Endodermal cell (in vitro differentiated cells): ENCODE measurements at regions not wholly inside any gene's neighbourhood (a gene's known extent, or its start where the extent isn't known, plus 50 kb on each side); places are given as distances from the start of the nearest gene placed in this dataset.

Experiments used
- DNase-seq: peaks from one replicate; pipeline ENCODE4 v3.0.0-alpha.2; 2017
- H3K27ac ChIP-seq: 2 replicates; pipeline ENCODE4 v1.5.1; 2013; ENCODE audit warnings: mild to moderate bottlenecking, low read depth, low read length, moderate library complexity
- H3K27me3 ChIP-seq: 2 replicates; pipeline ENCODE4 v1.6.1; 2013; ENCODE audit warnings: mild to moderate bottlenecking, low read length, moderate library complexity; ENCODE audit not compliant: insufficient read depth, control insufficient read depth, poor library complexity, severe bottlenecking
- H3K36me3 ChIP-seq: 2 replicates; pipeline ENCODE4 v1.7.0; 2013; ENCODE audit warnings: mild to moderate bottlenecking, low read length, moderate library complexity; ENCODE audit not compliant: control insufficient read depth, insufficient read depth
- H3K4me1 ChIP-seq: one replicate; pipeline ENCODE4 v1.7.0; 2013; ENCODE audit warnings: low read length; ENCODE audit not compliant: control insufficient read depth, insufficient read depth
- H3K4me3 ChIP-seq: 2 replicates; pipeline ENCODE4 v1.5.1; 2013; ENCODE audit warnings: mild to moderate bottlenecking, low read length, moderate library complexity
- H3K9ac ChIP-seq: 2 replicates; pipeline ENCODE4 v1.6.1; 2013; ENCODE audit warnings: mild to moderate bottlenecking, low read length, moderate library complexity; ENCODE audit not compliant: poor library complexity, severe bottlenecking; ENCODE audit errors: extremely low read depth
- H3K9me3 ChIP-seq: 2 replicates; pipeline ENCODE4 v1.6.1; 2013; ENCODE audit warnings: mild to moderate bottlenecking, low read length, moderate library complexity; ENCODE audit not compliant: control insufficient read depth
- H3K27ac Mint-ChIP-seq: 2 replicates; pipeline ENCODE4 v1.8.0; 2020; ENCODE audit warnings: mixed read lengths
- H3K27me3 Mint-ChIP-seq: 2 replicates; pipeline ENCODE4 v1.8.0; 2021; ENCODE audit warnings: mild to moderate bottlenecking, mixed read lengths; ENCODE audit not compliant: insufficient read depth
- H3K36me3 Mint-ChIP-seq: 2 replicates; pipeline ENCODE4 v1.8.0; 2020; ENCODE audit warnings: low read depth, mixed read lengths
- H3K4me1 Mint-ChIP-seq: 2 replicates; pipeline ENCODE4 v1.8.0; 2020; ENCODE audit warnings: mixed read lengths
- H3K4me3 Mint-ChIP-seq: 2 replicates; pipeline ENCODE4 v1.8.0; 2020; ENCODE audit warnings: mild to moderate bottlenecking, moderate library complexity, mixed read lengths
- H3K9me3 Mint-ChIP-seq: 2 replicates; pipeline ENCODE4 v1.8.0; 2020; ENCODE audit warnings: mild to moderate bottlenecking, mixed read lengths
- WGBS, 2 experiments: methylation state at CpG; one replicate each; pipeline versions ENCODE4 v1.1.5 to v1.1.7; 2013; ENCODE audit warnings: missing lambda C conversion rate in 2 of 2, mixed read lengths in 1 of 2; ENCODE audit not compliant: insufficient coverage in 1 of 2, insufficient read length in 1 of 2; 5-methylcytosine and 5-hydroxymethylcytosine counted together
- TF ChIP-seq, protein P1 (sequence below): fragments of 200-600 bp; sonication (generic); conservative IDR thresholded peaks from 2 replicates; pipeline ENCODE4 v1.5.0; 2021; ENCODE audit warnings: antibody characterized with exemption, mild to moderate bottlenecking

DNA sequence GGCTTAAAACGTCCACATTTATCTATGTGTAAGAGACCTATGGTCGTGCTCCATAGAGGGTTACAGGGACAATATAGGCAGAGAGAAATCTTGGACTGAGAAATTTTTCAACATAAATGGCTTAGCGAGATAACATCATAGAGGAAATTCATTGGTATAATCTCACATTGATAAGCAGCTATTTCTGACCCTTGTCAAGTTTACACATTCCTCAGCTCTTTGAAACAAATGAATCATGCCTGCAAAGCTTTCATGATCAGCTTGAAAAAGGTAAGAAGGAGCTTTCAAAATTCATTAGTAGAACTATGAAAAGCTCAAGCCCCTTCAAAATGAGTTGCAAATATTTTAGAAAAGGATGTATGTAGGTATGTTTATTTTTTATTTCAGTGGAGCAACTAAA lies 478.8 kb downstream of the NEBL start:
- peak overlapping the region; percentile 19 for H3K4me3 ChIP-seq
- peaks cover 2% of the 10 kb centered on the region for H3K36me3 Mint-ChIP-seq
- H3K9ac ChIP-seq, result no peak overlapping the region
- no peaks in the 10 kb centered on the region for H3K27me3 ChIP-seq
- H3K27ac ChIP-seq, result no peak overlapping the region
- H3K27me3 Mint-ChIP-seq, result no peaks in the 10 kb centered on the region
- 38 to 39% methylated on average over 3 of the region's 3 CpGs for WGBS, 2 experiments
- H3K36me3 ChIP-seq, result no peaks in the 10 kb centered on the region
- H3K4me3 Mint-ChIP-seq, result no peak overlapping the region
- no peaks in the 10 kb centered on the region for H3K9me3 ChIP-seq
- H3K4me1 ChIP-seq, result no peaks in the 10 kb centered on the region
- H3K9me3 Mint-ChIP-seq, result peaks cover 16% of the 10 kb centered on the region
- H3K27ac Mint-ChIP-seq, result no peak overlapping the region
- TF ChIP-seq, protein P1, sequence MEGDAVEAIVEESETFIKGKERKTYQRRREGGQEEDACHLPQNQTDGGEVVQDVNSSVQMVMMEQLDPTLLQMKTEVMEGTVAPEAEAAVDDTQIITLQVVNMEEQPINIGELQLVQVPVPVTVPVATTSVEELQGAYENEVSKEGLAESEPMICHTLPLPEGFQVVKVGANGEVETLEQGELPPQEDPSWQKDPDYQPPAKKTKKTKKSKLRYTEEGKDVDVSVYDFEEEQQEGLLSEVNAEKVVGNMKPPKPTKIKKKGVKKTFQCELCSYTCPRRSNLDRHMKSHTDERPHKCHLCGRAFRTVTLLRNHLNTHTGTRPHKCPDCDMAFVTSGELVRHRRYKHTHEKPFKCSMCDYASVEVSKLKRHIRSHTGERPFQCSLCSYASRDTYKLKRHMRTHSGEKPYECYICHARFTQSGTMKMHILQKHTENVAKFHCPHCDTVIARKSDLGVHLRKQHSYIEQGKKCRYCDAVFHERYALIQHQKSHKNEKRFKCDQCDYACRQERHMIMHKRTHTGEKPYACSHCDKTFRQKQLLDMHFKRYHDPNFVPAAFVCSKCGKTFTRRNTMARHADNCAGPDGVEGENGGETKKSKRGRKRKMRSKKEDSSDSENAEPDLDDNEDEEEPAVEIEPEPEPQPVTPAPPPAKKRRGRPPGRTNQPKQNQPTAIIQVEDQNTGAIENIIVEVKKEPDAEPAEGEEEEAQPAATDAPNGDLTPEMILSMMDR, result no peak
- no peak for DNase-seq
- peaks cover 16% of the 10 kb centered on the region for H3K4me1 Mint-ChIP-seq

DNA sequence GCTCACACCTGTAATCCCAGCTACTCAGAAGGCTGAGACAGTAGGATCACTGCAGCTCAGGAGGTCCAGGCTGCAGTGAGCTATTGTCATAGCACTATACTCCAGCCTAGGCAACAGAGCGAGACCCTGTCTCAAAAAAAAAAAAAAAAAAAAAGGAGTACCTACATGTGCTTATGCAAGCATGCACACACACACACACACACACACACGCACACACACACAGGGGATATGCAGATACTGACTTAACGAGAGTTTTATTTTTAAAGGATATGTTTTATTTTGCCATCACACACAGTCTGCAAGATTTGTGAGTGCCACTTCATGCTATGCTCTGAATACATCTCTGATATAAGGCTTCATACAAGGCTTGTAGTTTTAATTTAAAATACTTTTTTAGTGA lies 479.3 kb downstream of the NEBL start:
- Histone ChIP-seq H3K27me3 (no peaks in the 10 kb centered on the region), H3K9me3 (no peaks in the 10 kb centered on the region), H3K36me3 (no peaks in the 10 kb centered on the region), H3K4me1 (no peaks in the 10 kb centered on the region), H3K27ac (no peak overlapping the region), H3K4me3 (no peak overlapping the region), H3K9ac (no peak overlapping the region)
- H3K27ac Mint-ChIP-seq, result no peak overlapping the region
- no peaks in the 10 kb centered on the region for H3K27me3 Mint-ChIP-seq
- 100% methylated on average over 1 of the region's 3 CpGs; no CpG with 5 or more reads in 1 of the 2 experiments for WGBS, 2 experiments
- TF ChIP-seq, protein P1, result no peak
- DNase-seq, result peak; percentile 56
- no peak overlapping the region for H3K4me3 Mint-ChIP-seq
- peaks cover 16% of the 10 kb centered on the region for H3K4me1 Mint-ChIP-seq
- H3K36me3 Mint-ChIP-seq, result peaks cover 2% of the 10 kb centered on the region
- peaks cover 16% of the 10 kb centered on the region for H3K9me3 Mint-ChIP-seq

DNA sequence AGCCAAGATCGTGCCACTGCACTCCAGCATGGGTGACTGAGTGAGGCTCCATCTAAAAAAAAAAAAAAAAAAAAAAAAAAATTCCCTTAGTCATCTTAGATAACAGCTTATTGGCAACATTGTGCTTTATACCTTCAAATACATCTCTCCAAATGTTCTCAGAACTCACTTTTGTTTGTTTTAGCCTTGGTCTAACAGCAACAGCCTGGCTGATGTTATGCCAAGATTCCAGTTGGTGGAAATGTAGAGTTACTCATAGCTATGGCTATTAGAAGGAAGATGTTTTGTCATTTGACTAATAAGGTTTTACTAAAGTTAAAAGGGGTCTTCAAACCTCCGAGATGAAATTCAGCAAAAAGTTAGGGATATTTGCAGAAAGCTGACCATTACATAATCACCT lies 481.4 kb downstream of the NEBL start:
- Mint-ChIP-seq H3K27ac (no peak overlapping the region), H3K9me3 (peaks cover 8% of the 10 kb centered on the region), H3K36me3 (no peaks in the 10 kb centered on the region), H3K4me3 (no peak overlapping the region), H3K27me3 (no peaks in the 10 kb centered on the region), H3K4me1 (peaks cover 16% of the 10 kb centered on the region)
- Histone ChIP-seq H3K4me1 (no peaks in the 10 kb centered on the region), H3K27ac (no peak overlapping the region), H3K27me3 (no peaks in the 10 kb centered on the region), H3K36me3 (no peaks in the 10 kb centered on the region), H3K9ac (no peak overlapping the region), H3K9me3 (no peaks in the 10 kb centered on the region), H3K4me3 (no peak overlapping the region)
- WGBS, 2 experiments, result 93% methylated on average over 2 of the region's 2 CpGs; no CpG with 5 or more reads in 1 of the 2 experiments
- no peak for DNase-seq
- TF ChIP-seq, protein P1, result no peak
